Upper lobe of right lung (tissue), 1 donor: ENCODE measurements at regions not wholly inside any gene's neighbourhood (a gene's known extent, or its start where the extent isn't known, plus 50 kb on each side); places are given as distances from the start of the nearest gene placed in this dataset.

Experiments used
- ATAC-seq: fragments of 200-7000 bp; cut with Tn5 transposase; one replicate; pipeline ENCODE4 v1.9.1; 2020; ENCODE audit warnings: mild to moderate bottlenecking, moderate library complexity
- DNase-seq: peaks from one replicate; pipeline ENCODE4 v3.0.0-alpha.2; 2020
- H3K27ac ChIP-seq: fragments of 200-600 bp; one replicate; pipeline ENCODE4 v1.8.0; 2022
- H3K27me3 ChIP-seq: fragments of 200-600 bp; one replicate; pipeline ENCODE4 v1.8.0; 2022; ENCODE audit warnings: mild to moderate bottlenecking
- H3K36me3 ChIP-seq: fragments of 200-600 bp; one replicate; pipeline ENCODE4 v1.8.0; 2022
- H3K4me1 ChIP-seq: fragments of 200-600 bp; one replicate; pipeline ENCODE4 v1.8.0; 2022
- H3K4me3 ChIP-seq: fragments of 200-600 bp; one replicate; pipeline ENCODE4 v1.8.0; 2022; ENCODE audit warnings: mild to moderate bottlenecking
- H3K9me3 ChIP-seq: fragments of 200-600 bp; one replicate; pipeline ENCODE4 v1.8.0; 2022
- CTCF ChIP-seq: fragments of 200-600 bp; IDR thresholded peaks from one replicate; pipeline ENCODE4 v1.8.0; 2022; ENCODE audit warnings: antibody characterized with exemption
- intact Hi-C: fragments of 100-400 bp; cut with DNase I; formaldehyde crosslinking; loops from one replicate; pipeline ENCODE4 v1.11.0; 2022
- donor health status: DM: no; HTN: yes; CAD: no; lungs with severe emphysema.

- no peaks in the 10 kb centered on the region for H3K27me3 ChIP-seq
- TF ChIP-seq CTCF, result no peak
- no peaks in the 10 kb centered on the region for H3K36me3 ChIP-seq
- H3K4me3 ChIP-seq, result no peak overlapping the region
- H3K27ac ChIP-seq, result no peak overlapping the region
- DNase-seq (no peak), ATAC-seq (no peak)
- intact Hi-C loops, result no loop called here
- H3K9me3 ChIP-seq, result no peaks in the 10 kb centered on the region
- no peaks in the 10 kb centered on the region for H3K4me1 ChIP-seq
These were observed 587.0 kb upstream of the GRM7 start for GRCh38 chr3:6273878-6274277.

- intact Hi-C loops, result no loop called here
- Histone ChIP-seq H3K4me1 (no peaks in the 10 kb centered on the region), H3K27me3 (no peaks in the 10 kb centered on the region), H3K36me3 (no peaks in the 10 kb centered on the region), H3K27ac (no peak overlapping the region), H3K9me3 (no peaks in the 10 kb centered on the region), H3K4me3 (no peak overlapping the region)
- ATAC-seq, result no peak
- no peak for DNase-seq
- no peak for TF ChIP-seq CTCF
These were observed 579.3 kb upstream of the GRM7 start for GRCh38 chr3:6281662-6282061.

GRCh38 chr3:6282918-6283317, 578.0 kb upstream of the GRM7 start:
- H3K9me3 ChIP-seq, result no peaks in the 10 kb centered on the region
- intact Hi-C loops, result no loop called here
- DNase-seq, result no peak
- no peaks in the 10 kb centered on the region for H3K27me3 ChIP-seq
- H3K36me3 ChIP-seq, result no peaks in the 10 kb centered on the region
- peak; percentile 12 for ATAC-seq
- TF ChIP-seq CTCF, result no peak
- H3K27ac ChIP-seq, result no peak overlapping the region
- H3K4me3 ChIP-seq, result no peak overlapping the region
- no peaks in the 10 kb centered on the region for H3K4me1 ChIP-seq

GRCh38 chr3:6287088-6287875, 573.6 kb upstream of the GRM7 start:
- no peak for ATAC-seq
- intact Hi-C loops, result no loop called here

GRCh38 chr3:6301626-6302025, 559.3 kb upstream of the GRM7 start:
- no peak overlapping the region for H3K27ac ChIP-seq
- H3K4me1 ChIP-seq, result no peaks in the 10 kb centered on the region
- ATAC-seq (no peak), DNase-seq (no peak)
- no peak for TF ChIP-seq CTCF
- H3K4me3 ChIP-seq, result no peak overlapping the region
- H3K36me3 ChIP-seq, result no peaks in the 10 kb centered on the region
- intact Hi-C loops, result no loop called here
- peaks cover 6% of the 10 kb centered on the region for H3K9me3 ChIP-seq
- no peaks in the 10 kb centered on the region for H3K27me3 ChIP-seq

More at GRCh38 chr3:6287088-6287875, 573.6 kb upstream of the GRM7 start:
- Histone ChIP-seq H3K4me3 (no peak overlapping the region), H3K27ac (no peak overlapping the region), H3K27me3 (no peaks in the 10 kb centered on the region), H3K9me3 (no peaks in the 10 kb centered on the region), H3K4me1 (no peaks in the 10 kb centered on the region), H3K36me3 (no peaks in the 10 kb centered on the region)
- no peak for DNase-seq
- TF ChIP-seq CTCF, result no peak
